SH-SY5Y (cell line): ENCODE measurements at regions not wholly inside any gene's neighbourhood (a gene's known extent, or its start where the extent isn't known, plus 50 kb on each side); places are given as distances from the start of the nearest gene placed in this dataset.

Source experiments
- GATA2 ChIP-seq: IDR thresholded peaks from 2 replicates; pipeline ENCODE4 v1.6.1; 2011; ENCODE audit warnings: mild to moderate bottlenecking, low read depth, low read length
- GATA3 ChIP-seq: IDR thresholded peaks from 2 replicates; pipeline ENCODE4 v1.6.1; 2011; ENCODE audit warnings: low read depth, mild to moderate bottlenecking, low read length, moderate library complexity

DNA sequence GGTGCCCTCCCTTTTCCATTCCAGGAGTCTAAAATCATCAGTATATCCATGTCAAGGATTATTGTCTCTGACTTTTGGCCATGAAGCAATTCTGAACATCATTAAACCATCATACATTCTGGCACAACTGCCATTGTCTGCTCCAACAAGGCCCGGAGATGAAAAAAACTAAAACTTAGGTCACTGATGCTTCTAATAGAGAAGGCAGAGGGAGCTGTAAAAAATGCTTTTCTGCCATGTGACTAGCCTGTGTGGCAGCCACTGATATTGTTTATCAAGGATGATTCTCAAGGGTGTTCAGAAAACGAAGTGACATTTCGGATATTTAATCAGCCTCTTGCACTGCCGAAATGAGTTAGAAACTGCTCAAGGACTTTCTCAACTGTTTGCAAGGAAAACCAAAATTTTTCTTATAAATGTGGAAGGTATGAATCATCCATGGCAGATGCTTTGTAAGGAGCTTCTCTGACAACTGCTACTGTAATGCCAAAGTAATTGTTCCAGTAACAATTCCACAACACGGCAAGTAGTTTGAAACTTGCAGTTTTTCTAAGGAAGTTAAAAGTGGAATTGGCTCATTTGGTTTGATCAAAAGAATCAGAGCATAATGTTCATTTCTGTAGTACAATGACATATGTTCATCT, 1076.5 kb upstream of the FLRT2 start:
- TF ChIP-seq GATA2 (no peak), GATA3 (no peak)

- TF ChIP-seq GATA3 (no peak), GATA2 (no peak)
These were observed 1075.8 kb upstream of the FLRT2 start for GRCh38 chr14:84454114-84454513.

- TF ChIP-seq GATA3 = no peak
- TF ChIP-seq GATA2 = no peak
These were observed 1073.0 kb upstream of the FLRT2 start for GRCh38 chr14:84456946-84457345.

DNA sequence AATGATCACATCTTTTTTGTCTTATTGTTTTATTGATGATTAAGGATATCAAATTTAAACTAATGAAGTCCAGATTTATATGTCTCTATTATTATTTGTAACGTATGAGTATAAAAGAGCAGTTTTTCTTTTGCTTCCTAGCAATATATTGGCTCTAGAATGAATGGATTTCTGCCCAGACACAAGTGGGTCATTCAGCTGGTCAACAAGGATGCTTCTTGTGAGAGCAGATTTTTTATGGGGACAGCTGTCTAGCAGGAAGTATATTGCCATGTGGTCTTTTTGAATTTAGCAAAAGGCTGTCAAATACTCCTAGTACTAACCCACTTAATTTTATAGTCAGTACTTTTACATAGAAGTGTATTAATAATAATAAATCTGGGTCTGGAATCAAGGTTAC, 1071.1 kb upstream of the FLRT2 start:
- no peak for TF ChIP-seq GATA3
- no peak for TF ChIP-seq GATA2

- TF ChIP-seq GATA3 (no peak), GATA2 (no peak)
These were observed 1064.1 kb upstream of the FLRT2 start for GRCh38 chr14:84465880-84466279.

DNA sequence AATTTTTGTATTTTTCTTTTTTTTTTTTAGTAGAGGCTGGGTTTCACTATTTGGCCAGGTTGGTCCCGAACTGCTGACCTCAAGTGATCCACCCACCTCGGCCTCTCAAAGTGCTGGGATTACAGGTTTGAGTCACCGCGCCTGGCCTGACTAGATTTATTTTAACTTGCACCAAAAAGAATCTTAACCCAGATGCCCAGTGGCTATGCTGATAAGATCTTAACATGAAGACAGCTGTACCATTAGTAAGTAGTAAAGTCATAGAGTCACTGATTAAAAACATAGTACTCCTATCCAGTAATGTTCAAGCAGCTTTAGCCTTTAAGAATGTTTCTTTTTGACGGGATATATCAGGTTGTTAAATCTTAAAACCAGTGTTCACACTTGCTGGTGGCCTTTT, 1061.8 kb upstream of the FLRT2 start:
- TF ChIP-seq GATA3 (no peak), GATA2 (no peak)

GRCh38 chr14:84477996-84478395, 1051.9 kb upstream of the FLRT2 start:
- no peak for TF ChIP-seq GATA2
- TF ChIP-seq GATA3 = no peak

DNA sequence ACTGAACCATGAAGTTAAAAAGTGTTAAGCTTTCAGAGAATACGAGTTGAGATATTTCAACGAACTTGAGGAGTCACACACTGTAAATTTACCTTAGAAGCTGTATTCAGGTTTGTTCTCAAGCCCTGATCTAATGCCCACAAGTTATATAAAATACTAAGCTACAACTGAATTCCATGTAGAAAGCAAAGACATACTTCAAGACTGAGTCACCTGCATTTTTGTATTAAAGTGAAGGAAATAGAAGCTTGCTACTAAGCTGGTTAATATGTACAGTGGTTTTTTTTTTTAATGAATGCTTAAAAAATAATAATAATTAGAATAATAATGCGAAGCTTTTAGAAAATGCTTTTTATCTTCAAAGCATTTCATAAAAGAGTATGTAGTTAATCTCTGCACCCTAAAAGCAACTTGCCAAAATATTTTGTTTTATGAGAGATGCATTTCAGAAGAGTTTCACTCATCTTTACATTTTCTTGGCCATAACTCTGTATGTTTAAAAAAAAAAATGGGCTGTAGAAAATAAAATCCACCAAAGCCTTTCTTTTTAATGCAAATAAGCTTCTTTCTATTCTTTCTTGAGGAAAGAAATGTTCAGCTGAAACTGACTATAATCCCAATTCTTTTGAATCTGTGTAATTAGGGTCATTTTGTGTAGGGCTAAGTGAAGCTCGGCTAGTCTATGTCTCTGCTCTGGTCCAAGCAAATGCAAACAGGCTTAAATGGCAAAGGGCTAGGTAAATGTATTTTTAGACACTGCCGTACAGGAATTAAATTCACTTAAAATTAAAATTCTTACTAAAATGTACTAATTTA, 1047.5 kb upstream of the FLRT2 start:
- no peak for TF ChIP-seq GATA2
- no peak for TF ChIP-seq GATA3

- TF ChIP-seq GATA3 (no peak), GATA2 (no peak)
These were observed 1046.9 kb upstream of the FLRT2 start for GRCh38 chr14:84483072-84483420.

DNA sequence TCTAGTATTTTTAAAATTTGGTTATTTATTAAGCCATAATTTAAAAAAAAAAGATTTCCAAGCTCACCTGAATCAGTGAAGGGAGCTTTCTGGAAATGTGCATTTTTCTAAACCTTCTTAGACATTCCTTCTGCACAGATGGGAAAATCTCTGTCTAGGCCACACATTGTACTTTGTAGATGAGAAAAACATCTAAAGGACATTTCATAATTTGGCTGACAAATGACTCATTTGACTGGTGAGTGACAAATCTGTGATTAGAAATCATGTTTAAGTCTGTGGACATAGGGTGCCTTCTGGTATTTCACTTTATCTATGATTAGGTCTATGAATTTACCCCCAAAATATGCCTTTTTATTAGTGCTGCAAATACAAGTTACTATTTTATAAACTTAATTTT, 1044.9 kb upstream of the FLRT2 start:
- no peak for TF ChIP-seq GATA2
- TF ChIP-seq GATA3 = no peak

- TF ChIP-seq GATA3 (no peak), GATA2 (no peak)
These were observed 1039.9 kb upstream of the FLRT2 start for GRCh38 chr14:84490081-84490480.

- no peak for TF ChIP-seq GATA3
- no peak for TF ChIP-seq GATA2
These were observed 1037.3 kb upstream of the FLRT2 start for GRCh38 chr14:84492685-84493084.

DNA sequence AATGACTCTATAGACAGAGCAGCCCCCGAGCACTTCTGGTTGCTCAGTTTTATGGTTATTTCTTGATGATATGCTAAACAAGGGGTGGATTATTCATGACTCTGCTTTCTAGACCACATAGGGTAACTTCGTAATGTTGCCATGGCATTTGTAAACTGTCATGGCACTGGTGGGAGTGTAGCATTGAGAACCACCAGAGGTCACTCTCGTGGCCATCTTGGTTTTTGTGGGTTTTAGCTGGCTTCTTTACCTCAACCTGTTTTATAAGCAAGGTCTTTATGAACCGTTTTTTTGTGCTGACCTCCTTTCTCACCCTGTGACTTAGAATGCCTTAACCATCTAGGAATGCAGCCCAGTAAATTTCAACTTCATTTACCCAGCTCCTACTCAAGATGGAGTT, 1036.2 kb upstream of the FLRT2 start:
- TF ChIP-seq GATA3 (no peak), GATA2 (no peak)

GRCh38 chr14:84496677-84497076, 1033.3 kb upstream of the FLRT2 start:
- TF ChIP-seq GATA3 = no peak
- no peak for TF ChIP-seq GATA2

GRCh38 chr14:84519836-84520235, 1010.1 kb upstream of the FLRT2 start:
- TF ChIP-seq GATA2 = no peak
- TF ChIP-seq GATA3 = no peak

GRCh38 chr14:84520711-84521338, 1009.1 kb upstream of the FLRT2 start:
- no peak for TF ChIP-seq GATA3
